ENCODE measurements at regions not wholly inside any gene's neighbourhood (a gene's known extent, or its start where the extent isn't known, plus 50 kb on each side); places are given as distances from the start of the nearest gene placed in this dataset.
"Not testable (repeated sequence)": the region's sequence is repeated elsewhere in the genome, so short reads cannot be mapped to it uniquely, and the experiment has no call there.

- not testable (repeated sequence) for TF ChIP-seq CTCF (IDR thresholded peaks at IDR 0.05 in 2 of 3, conservative IDR thresholded peaks at IDR 0.05 in 1 of 3; ENCODE audit: borderline replicate concordance in 1 of 3, insufficient read depth in 1 of 3, low read depth in 2 of 3, low read length in 2 of 3); EZH2phosphoT487 (IDR thresholded peaks at IDR 0.05; ENCODE audit: borderline replicate concordance); MAX (IDR thresholded peaks at IDR 0.05); POLR2A (IDR thresholded peaks at IDR 0.05; ENCODE audit: borderline replicate concordance, extremely low read depth, insufficient read depth, insufficient read length); EGR1 (IDR thresholded peaks at IDR 0.05; ENCODE audit: low read depth); TCF7L2 (IDR thresholded peaks at IDR 0.05; ENCODE audit: borderline replicate concordance, extremely low read depth, insufficient read depth, insufficient read length); SRF (IDR thresholded peaks at IDR 0.05; ENCODE audit: low read depth)
- TF ChIP-seq FOSL1 (IDR thresholded peaks at IDR 0.05; ENCODE audit: low read depth): peak; percentile 85
- peak; percentile 87 for TF ChIP-seq JUND (IDR thresholded peaks at IDR 0.05)
These were observed 3075.0 kb downstream of the RPIA start for GRCh38 chr2:91766349-91767048.

All from HCT116 (cell line).